ENCODE measurements at regions not wholly inside any gene's neighbourhood (a gene's known extent, or its start where the extent isn't known, plus 50 kb on each side); places are given as distances from the start of the nearest gene placed in this dataset.

GRCh38 chr12:65608319-65608916 lies 215.9 kb upstream of the HMGA2 start:
- no peaks in the 10 kb centered on the region for H3K27me3 ChIP-seq (ENCODE audit: insufficient read depth, poor library complexity, severe bottlenecking)
- no peak for DNase-seq (ENCODE audit: low read depth in 1 of 2, low spot score in 1 of 2)
- no peak for TF ChIP-seq GABPA (IDR thresholded peaks at IDR 0.05; ENCODE audit: low read depth)
- TF ChIP-seq SPI1 (IDR thresholded peaks at IDR 0.05; ENCODE audit: borderline replicate concordance, low read depth), result no peak
- TF ChIP-seq, protein P1, sequence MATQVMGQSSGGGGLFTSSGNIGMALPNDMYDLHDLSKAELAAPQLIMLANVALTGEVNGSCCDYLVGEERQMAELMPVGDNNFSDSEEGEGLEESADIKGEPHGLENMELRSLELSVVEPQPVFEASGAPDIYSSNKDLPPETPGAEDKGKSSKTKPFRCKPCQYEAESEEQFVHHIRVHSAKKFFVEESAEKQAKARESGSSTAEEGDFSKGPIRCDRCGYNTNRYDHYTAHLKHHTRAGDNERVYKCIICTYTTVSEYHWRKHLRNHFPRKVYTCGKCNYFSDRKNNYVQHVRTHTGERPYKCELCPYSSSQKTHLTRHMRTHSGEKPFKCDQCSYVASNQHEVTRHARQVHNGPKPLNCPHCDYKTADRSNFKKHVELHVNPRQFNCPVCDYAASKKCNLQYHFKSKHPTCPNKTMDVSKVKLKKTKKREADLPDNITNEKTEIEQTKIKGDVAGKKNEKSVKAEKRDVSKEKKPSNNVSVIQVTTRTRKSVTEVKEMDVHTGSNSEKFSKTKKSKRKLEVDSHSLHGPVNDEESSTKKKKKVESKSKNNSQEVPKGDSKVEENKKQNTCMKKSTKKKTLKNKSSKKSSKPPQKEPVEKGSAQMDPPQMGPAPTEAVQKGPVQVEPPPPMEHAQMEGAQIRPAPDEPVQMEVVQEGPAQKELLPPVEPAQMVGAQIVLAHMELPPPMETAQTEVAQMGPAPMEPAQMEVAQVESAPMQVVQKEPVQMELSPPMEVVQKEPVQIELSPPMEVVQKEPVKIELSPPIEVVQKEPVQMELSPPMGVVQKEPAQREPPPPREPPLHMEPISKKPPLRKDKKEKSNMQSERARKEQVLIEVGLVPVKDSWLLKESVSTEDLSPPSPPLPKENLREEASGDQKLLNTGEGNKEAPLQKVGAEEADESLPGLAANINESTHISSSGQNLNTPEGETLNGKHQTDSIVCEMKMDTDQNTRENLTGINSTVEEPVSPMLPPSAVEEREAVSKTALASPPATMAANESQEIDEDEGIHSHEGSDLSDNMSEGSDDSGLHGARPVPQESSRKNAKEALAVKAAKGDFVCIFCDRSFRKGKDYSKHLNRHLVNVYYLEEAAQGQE (IDR thresholded peaks at IDR 0.05; ENCODE audit: insufficient replicate concordance, low read depth), result no peak
- H3K4me3 ChIP-seq (replicated peaks; ENCODE audit: insufficient read depth, low read length), result no peak overlapping the region
- no peak overlapping the region for H3K27ac ChIP-seq (replicated peaks)

GRCh38 chr12:65609359-65609771 lies 214.9 kb upstream of the HMGA2 start:
- Histone ChIP-seq H3K4me3 (replicated peaks; ENCODE audit: insufficient read depth, low read length) (no peak overlapping the region), H3K27me3 (ENCODE audit: insufficient read depth, poor library complexity, severe bottlenecking) (no peaks in the 10 kb centered on the region), H3K27ac (replicated peaks) (no peak overlapping the region)
- TF ChIP-seq, protein P1 (IDR thresholded peaks at IDR 0.05; ENCODE audit: insufficient replicate concordance, low read depth), result no peak
- TF ChIP-seq GABPA (IDR thresholded peaks at IDR 0.05; ENCODE audit: low read depth) (no peak), SPI1 (IDR thresholded peaks at IDR 0.05; ENCODE audit: borderline replicate concordance, low read depth) (no peak), CTCF (IDR thresholded peaks at IDR 0.05; ENCODE audit: insufficient read depth, low read length) (no peak), POLR2AphosphoS5 (IDR thresholded peaks at IDR 0.05; ENCODE audit: low read depth) (no peak)
- DNase-seq (ENCODE audit: low read depth in 1 of 2, low spot score in 1 of 2), result no peak

DNA sequence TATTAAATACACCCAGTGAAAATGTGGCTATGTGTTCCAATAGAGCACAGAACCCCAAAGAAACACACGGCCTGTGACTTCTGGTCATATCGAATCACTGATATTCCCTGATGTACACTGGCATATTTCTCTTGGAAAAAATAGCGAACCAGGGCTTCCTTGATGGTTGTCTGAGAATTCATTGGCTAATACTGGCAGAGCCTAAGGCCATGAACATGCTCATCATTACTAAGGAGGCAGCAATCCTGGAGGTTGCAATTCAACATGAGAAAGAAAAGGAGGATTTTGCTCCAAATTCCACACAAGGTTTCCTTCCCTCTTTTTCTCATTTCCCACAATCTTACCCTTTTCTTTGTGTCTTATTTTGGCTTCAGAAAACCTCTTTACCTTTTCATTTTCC lies 212.9 kb upstream of the HMGA2 start:
- DNase-seq (ENCODE audit: low read depth in 1 of 2, low spot score in 1 of 2), result no peak
- Histone ChIP-seq H3K27ac (replicated peaks) (no peak overlapping the region), H3K27me3 (ENCODE audit: insufficient read depth, poor library complexity, severe bottlenecking) (no peaks in the 10 kb centered on the region), H3K4me3 (replicated peaks; ENCODE audit: insufficient read depth, low read length) (no peak overlapping the region)
- TF ChIP-seq, protein P1 (IDR thresholded peaks at IDR 0.05; ENCODE audit: insufficient replicate concordance, low read depth), result no peak

DNA sequence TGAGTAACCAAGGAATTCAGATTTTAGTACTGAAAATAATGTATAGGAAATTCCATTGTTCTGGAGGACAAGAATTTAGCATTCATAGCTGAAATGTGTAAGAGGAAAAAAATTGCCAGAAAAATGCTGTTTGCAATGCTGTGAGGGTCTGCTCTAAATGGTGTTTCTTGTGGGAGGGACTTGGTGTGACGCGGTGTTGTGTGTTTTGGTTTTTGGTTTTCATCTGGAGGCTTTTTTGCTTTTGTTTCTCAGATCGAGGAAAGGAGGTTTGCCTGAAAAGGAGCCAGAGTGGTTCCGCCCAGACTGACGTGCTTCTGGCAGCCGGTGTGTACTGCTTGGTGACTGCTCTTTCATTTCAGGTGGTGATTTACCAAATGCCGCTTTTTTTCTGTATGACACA lies 211.8 kb upstream of the HMGA2 start:
- Histone ChIP-seq H3K27ac (replicated peaks) (no peak overlapping the region), H3K27me3 (ENCODE audit: insufficient read depth, poor library complexity, severe bottlenecking) (no peaks in the 10 kb centered on the region), H3K4me3 (replicated peaks; ENCODE audit: insufficient read depth, low read length) (no peak overlapping the region)
- TF ChIP-seq GABPA (IDR thresholded peaks at IDR 0.05; ENCODE audit: low read depth) (no peak), POLR2AphosphoS5 (IDR thresholded peaks at IDR 0.05; ENCODE audit: low read depth) (no peak), SPI1 (IDR thresholded peaks at IDR 0.05; ENCODE audit: borderline replicate concordance, low read depth) (no peak), CTCF (IDR thresholded peaks at IDR 0.05; ENCODE audit: insufficient read depth, low read length) (no peak)
- TF ChIP-seq, protein P1 (IDR thresholded peaks at IDR 0.05; ENCODE audit: insufficient replicate concordance, low read depth), result no peak
- no peak for DNase-seq (ENCODE audit: low read depth in 1 of 2, low spot score in 1 of 2)

All from HL-60 (cell line).